Mesendoderm (in vitro differentiated cells): ENCODE measurements at regions not wholly inside any gene's neighbourhood (a gene's known extent, or its start where the extent isn't known, plus 50 kb on each side); places are given as distances from the start of the nearest gene placed in this dataset.

ENCODE experiments used
- DNase-seq: peaks from one replicate; pipeline ENCODE4 v3.0.0; 2013
- H2AK5ac ChIP-seq: 2 replicates; pipeline ENCODE4 v1.6.1; 2013; ENCODE audit warnings: low read length, inconsistent platforms
- H2BK120ac ChIP-seq: 2 replicates; pipeline ENCODE4 v1.6.1; 2013; ENCODE audit warnings: low read depth, mild to moderate bottlenecking, low read length, moderate library complexity, mixed read lengths
- H2BK15ac ChIP-seq: replicated peaks from 2 replicates; pipeline ENCODE4 v1.6.1; 2013; ENCODE audit warnings: low read depth, mild to moderate bottlenecking, moderate library complexity
- H2BK5ac ChIP-seq: 2 replicates; pipeline ENCODE4 v1.6.1; 2013; ENCODE audit warnings: low read length, inconsistent platforms
- H3K18ac ChIP-seq: 2 replicates; pipeline ENCODE4 v1.6.1; 2013; ENCODE audit warnings: mild to moderate bottlenecking, low read length, mixed read lengths
- H3K23ac ChIP-seq: one replicate; pipeline ENCODE4 v1.6.1; 2013; ENCODE audit warnings: low read length
- H3K27ac ChIP-seq: 2 replicates; pipeline ENCODE4 v1.5.1; 2013; ENCODE audit warnings: low read depth, mild to moderate bottlenecking, inconsistent platforms, low read length, moderate library complexity
- H3K27me3 ChIP-seq: 2 replicates; pipeline ENCODE4 v1.6.1; 2013; ENCODE audit warnings: low read length, control low read depth, mild to moderate bottlenecking, inconsistent platforms; ENCODE audit not compliant: insufficient read depth, poor library complexity
- H3K36me3 ChIP-seq: 2 replicates; pipeline ENCODE4 v1.6.1; 2013; ENCODE audit warnings: low read length, inconsistent platforms; ENCODE audit not compliant: control insufficient read depth, insufficient read depth
- H3K4ac ChIP-seq: one replicate; pipeline ENCODE4 v1.6.1; 2013; ENCODE audit warnings: low read depth, mild to moderate bottlenecking, low read length, moderate library complexity
- H3K4me1 ChIP-seq: 2 replicates; pipeline ENCODE4 v1.6.1; 2013; ENCODE audit warnings: low read depth, low read length, inconsistent platforms; ENCODE audit not compliant: control insufficient read depth
- H3K4me2 ChIP-seq: 2 replicates; pipeline ENCODE4 v1.6.1; 2013; ENCODE audit warnings: low read length
- H3K4me3 ChIP-seq: 2 replicates; pipeline ENCODE4 v1.5.1; 2013; ENCODE audit warnings: mild to moderate bottlenecking, low read length
- H3K56ac ChIP-seq: one replicate; pipeline ENCODE4 v1.6.1; 2013; ENCODE audit warnings: low read length
- H3K79me1 ChIP-seq: 2 replicates; pipeline ENCODE4 v1.6.1; 2013; ENCODE audit warnings: low read length, inconsistent platforms
- H3K79me2 ChIP-seq: 2 replicates; pipeline ENCODE4 v1.6.1; 2013; ENCODE audit warnings: mild to moderate bottlenecking, low read length; ENCODE audit not compliant: control insufficient read depth, insufficient read depth
- H3K9ac ChIP-seq: 2 replicates; pipeline ENCODE4 v1.6.1; 2013; ENCODE audit warnings: low read length, inconsistent platforms
- H4K5ac ChIP-seq: one replicate; pipeline ENCODE4 v1.6.1; 2013; ENCODE audit warnings: low read length
- H4K8ac ChIP-seq: one replicate; pipeline ENCODE4 v1.6.1; 2013; ENCODE audit warnings: low read depth, mild to moderate bottlenecking, control low read depth, low read length, moderate library complexity
- WGBS: extraction: QIAGEN DNeasy Blood & Tissue Kit; methylation state at CpG from one replicate; pipeline ENCODE4 v1.1.7; 2013; ENCODE audit warnings: low lambda C conversion rate, missing lambda C conversion rate; ENCODE audit not compliant: insufficient coverage; ENCODE audit errors: extremely low coverage; 5-methylcytosine and 5-hydroxymethylcytosine counted together

DNA sequence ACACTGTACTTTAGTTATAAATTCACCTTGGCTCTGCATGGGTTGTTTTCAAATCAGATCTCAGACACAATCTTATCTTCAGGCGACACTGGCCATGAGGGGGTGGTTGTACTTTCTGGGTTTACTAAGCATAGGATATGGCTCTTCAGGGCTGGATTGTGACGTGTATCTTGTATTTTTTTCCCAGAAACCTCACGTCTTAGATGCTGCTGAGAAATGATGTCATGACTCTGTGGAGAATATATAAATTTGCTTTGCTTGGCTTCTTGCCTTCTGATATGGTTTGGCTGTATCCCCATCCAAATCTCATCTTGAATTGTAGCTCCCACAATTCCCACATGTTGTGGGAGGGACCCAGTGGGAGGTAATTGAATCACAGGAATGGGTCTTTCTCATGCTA lies 82.8 kb upstream of the VSTM5 start:
- no peaks in the 10 kb centered on the region for H3K79me2 ChIP-seq
- no peaks in the 10 kb centered on the region for H3K27me3 ChIP-seq
- H3K23ac ChIP-seq: no peak overlapping the region
- H3K56ac ChIP-seq: no peak overlapping the region
- H2BK15ac ChIP-seq: no peak overlapping the region
- no peaks in the 10 kb centered on the region for H3K79me1 ChIP-seq
- WGBS: no CpG with 5 or more reads among the region's 3 CpGs
- no peak overlapping the region for H3K18ac ChIP-seq
- H4K5ac ChIP-seq: no peak overlapping the region
- H3K9ac ChIP-seq: no peak overlapping the region
- H2AK5ac ChIP-seq: no peak overlapping the region
- no peaks in the 10 kb centered on the region for H3K4me1 ChIP-seq
- H2BK5ac ChIP-seq: no peak overlapping the region
- H3K27ac ChIP-seq: no peak overlapping the region
- H3K36me3 ChIP-seq: no peaks in the 10 kb centered on the region
- H2BK120ac ChIP-seq: no peak overlapping the region
- no peak overlapping the region for H3K4me3 ChIP-seq
- no peak for DNase-seq
- no peak overlapping the region for H3K4me2 ChIP-seq
- H3K4ac ChIP-seq: no peak overlapping the region
- H4K8ac ChIP-seq: no peak overlapping the region

DNA sequence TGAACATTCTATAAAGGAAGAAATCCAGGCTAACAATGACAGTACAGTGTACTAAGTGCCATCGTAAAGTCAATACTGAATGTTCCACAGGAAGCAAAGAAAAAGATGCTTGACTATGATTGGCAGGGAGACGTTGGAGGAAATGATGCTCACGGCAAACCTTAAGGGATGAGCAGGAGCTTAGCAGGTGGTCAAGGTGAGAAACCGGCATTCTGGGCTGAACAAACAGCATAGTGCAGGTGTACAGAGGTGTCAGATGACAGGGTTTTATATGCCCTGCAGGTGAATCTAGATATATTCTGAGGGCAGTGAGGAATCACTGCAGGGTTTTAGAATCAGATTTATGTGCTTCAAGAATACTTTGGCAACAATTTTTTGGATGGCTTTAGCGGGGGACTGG lies 85.3 kb upstream of the HEPHL1 start:
- no peak overlapping the region for H3K27ac ChIP-seq
- no peak overlapping the region for H2AK5ac ChIP-seq
- H3K27me3 ChIP-seq: no peaks in the 10 kb centered on the region
- H3K4me1 ChIP-seq: no peaks in the 10 kb centered on the region
- H2BK5ac ChIP-seq: no peak overlapping the region
- DNase-seq: no peak
- H3K4me3 ChIP-seq: no peak overlapping the region
- no peak overlapping the region for H3K23ac ChIP-seq
- no peak overlapping the region for H3K18ac ChIP-seq
- no peak overlapping the region for H2BK15ac ChIP-seq
- no peak overlapping the region for H4K5ac ChIP-seq
- no peak overlapping the region for H2BK120ac ChIP-seq
- no peak overlapping the region for H3K4ac ChIP-seq
- H3K79me2 ChIP-seq: no peaks in the 10 kb centered on the region
- H3K4me2 ChIP-seq: no peak overlapping the region
- H3K9ac ChIP-seq: no peak overlapping the region
- H3K79me1 ChIP-seq: no peaks in the 10 kb centered on the region
- no peaks in the 10 kb centered on the region for H3K36me3 ChIP-seq
- no peak overlapping the region for H3K56ac ChIP-seq
- H4K8ac ChIP-seq: no peak overlapping the region
- no CpG with 5 or more reads among the region's 5 CpGs for WGBS

DNA sequence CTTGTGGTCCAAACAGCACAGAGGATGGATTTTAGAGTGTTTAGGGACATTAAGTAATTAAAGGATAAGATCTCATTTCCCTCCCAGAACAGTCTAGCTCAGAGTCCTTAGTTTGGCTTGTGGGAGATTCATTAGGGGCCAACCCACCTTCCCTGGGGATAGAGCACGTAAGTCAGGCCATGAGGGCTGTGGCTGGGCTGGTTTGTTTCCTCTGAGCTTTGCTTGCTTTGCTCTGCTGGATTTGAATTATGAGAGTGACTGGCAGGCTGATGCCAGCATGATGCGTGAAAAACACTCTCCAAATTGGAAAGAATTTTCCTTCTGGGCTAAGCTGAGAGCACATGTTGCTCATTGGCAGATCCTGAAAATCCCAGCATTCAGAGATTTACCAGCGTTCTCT lies 84.7 kb upstream of the HEPHL1 start:
- H3K36me3 ChIP-seq: no peaks in the 10 kb centered on the region
- H3K9ac ChIP-seq: no peak overlapping the region
- H2AK5ac ChIP-seq: no peak overlapping the region
- H3K4me3 ChIP-seq: no peak overlapping the region
- H3K79me2 ChIP-seq: no peaks in the 10 kb centered on the region
- H3K4ac ChIP-seq: no peak overlapping the region
- H4K8ac ChIP-seq: no peak overlapping the region
- H3K56ac ChIP-seq: no peak overlapping the region
- H2BK120ac ChIP-seq: no peak overlapping the region
- H3K27ac ChIP-seq: no peak overlapping the region
- WGBS: no CpG with 5 or more reads among the region's 3 CpGs
- no peaks in the 10 kb centered on the region for H3K4me1 ChIP-seq
- H3K4me2 ChIP-seq: no peak overlapping the region
- H2BK15ac ChIP-seq: no peak overlapping the region
- no peak overlapping the region for H3K23ac ChIP-seq
- H3K79me1 ChIP-seq: no peaks in the 10 kb centered on the region
- no peaks in the 10 kb centered on the region for H3K27me3 ChIP-seq
- no peak overlapping the region for H2BK5ac ChIP-seq
- H4K5ac ChIP-seq: no peak overlapping the region
- no peak for DNase-seq
- H3K18ac ChIP-seq: no peak overlapping the region

DNA sequence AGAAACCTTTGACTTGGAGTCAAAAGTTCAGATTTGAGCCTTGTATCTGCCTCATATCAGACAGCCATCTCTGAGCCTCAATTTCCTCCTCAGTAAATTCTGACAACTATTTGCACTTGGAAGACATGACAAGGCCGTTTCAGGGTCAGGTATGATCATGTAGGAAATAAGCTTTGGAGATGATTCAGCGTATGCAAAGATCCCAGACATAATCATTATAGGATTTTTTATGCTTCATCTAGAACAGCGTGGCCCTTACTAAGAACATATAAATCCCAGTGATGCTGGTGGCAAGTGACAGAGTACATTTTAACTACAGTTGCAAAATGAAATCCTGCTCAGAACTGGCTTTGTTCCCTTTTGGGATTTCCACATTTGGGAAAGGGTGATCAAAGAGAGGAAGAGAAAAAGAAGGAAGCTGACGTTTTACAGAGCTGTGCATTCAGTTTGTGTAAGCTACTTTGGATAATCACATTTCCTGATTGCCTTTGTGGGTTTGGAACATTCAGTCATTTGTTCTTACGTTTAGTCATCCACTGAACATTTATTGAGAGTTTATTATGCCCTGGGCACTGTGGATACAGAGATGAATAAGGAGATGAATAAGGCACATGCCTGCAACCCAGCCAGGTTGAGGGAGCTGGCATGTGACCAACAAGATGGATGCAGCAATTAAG lies 81.9 kb upstream of the HEPHL1 start:
- no peak overlapping the region for H3K23ac ChIP-seq
- DNase-seq: no peak
- H3K18ac ChIP-seq: no peak overlapping the region
- no peaks in the 10 kb centered on the region for H3K79me1 ChIP-seq
- no peaks in the 10 kb centered on the region for H3K4me1 ChIP-seq
- no peak overlapping the region for H3K27ac ChIP-seq
- no peak overlapping the region for H2BK120ac ChIP-seq
- no peak overlapping the region for H3K56ac ChIP-seq
- no peak overlapping the region for H3K4me3 ChIP-seq
- no peak overlapping the region for H4K5ac ChIP-seq
- WGBS: no CpG with 5 or more reads among the region's 5 CpGs
- no peaks in the 10 kb centered on the region for H3K27me3 ChIP-seq
- no peak overlapping the region for H3K4ac ChIP-seq
- no peak overlapping the region for H3K9ac ChIP-seq
- H2BK5ac ChIP-seq: no peak overlapping the region
- no peaks in the 10 kb centered on the region for H3K36me3 ChIP-seq
- no peak overlapping the region for H2BK15ac ChIP-seq
- no peak overlapping the region for H3K4me2 ChIP-seq
- H2AK5ac ChIP-seq: no peak overlapping the region
- no peaks in the 10 kb centered on the region for H3K79me2 ChIP-seq
- no peak overlapping the region for H4K8ac ChIP-seq

DNA sequence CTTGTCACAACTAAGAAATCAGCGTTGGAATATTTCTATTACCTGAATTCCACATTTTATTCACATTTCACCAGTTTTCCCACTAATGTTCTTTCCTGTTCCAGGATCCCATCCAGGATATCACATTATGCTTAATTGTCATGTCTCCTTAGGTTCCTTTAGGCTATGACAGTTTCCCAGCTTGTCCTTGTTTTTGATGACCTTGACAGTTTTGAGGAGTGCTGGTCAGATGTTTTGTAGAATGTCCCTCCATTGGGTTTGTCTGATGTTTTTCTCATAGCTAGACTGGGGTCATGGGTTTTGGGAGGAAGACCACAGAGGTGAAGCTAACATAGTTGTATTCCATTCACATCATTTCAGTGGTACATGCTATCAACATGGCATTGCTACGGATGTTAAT lies 80.8 kb upstream of the HEPHL1 start:
- H4K8ac ChIP-seq: no peak overlapping the region
- no CpG with 5 or more reads among the region's 2 CpGs for WGBS
- no peak overlapping the region for H2BK5ac ChIP-seq
- H3K56ac ChIP-seq: no peak overlapping the region
- H3K4ac ChIP-seq: no peak overlapping the region
- H3K4me3 ChIP-seq: no peak overlapping the region
- H3K36me3 ChIP-seq: no peaks in the 10 kb centered on the region
- no peak overlapping the region for H3K18ac ChIP-seq
- H3K79me1 ChIP-seq: no peaks in the 10 kb centered on the region
- H3K23ac ChIP-seq: no peak overlapping the region
- H3K27ac ChIP-seq: no peak overlapping the region
- H3K79me2 ChIP-seq: no peaks in the 10 kb centered on the region
- H3K4me2 ChIP-seq: no peak overlapping the region
- H3K9ac ChIP-seq: no peak overlapping the region
- DNase-seq: no peak
- no peak overlapping the region for H4K5ac ChIP-seq
- H2AK5ac ChIP-seq: no peak overlapping the region
- no peaks in the 10 kb centered on the region for H3K27me3 ChIP-seq
- H2BK15ac ChIP-seq: no peak overlapping the region
- H3K4me1 ChIP-seq: no peaks in the 10 kb centered on the region
- H2BK120ac ChIP-seq: no peak overlapping the region

DNA sequence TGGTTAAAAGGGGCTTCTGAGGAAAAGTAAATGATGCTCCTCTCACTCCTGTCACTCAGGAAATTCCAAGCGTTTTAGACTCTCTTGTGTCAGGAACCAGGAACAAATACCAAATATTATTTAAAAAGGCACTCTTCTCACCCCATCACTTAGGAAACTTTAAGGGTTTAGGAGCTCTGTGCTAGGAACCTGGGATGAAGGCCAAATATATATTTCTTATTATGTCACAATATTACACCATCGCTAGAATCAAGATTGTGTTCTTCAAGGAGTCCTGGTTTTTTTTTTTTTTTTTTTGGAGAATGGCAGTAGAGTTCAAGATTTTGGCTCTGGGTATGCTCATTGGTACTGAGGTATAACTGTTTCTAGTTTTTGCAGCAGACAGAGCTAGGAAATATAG lies 79.0 kb upstream of the HEPHL1 start:
- Histone ChIP-seq H3K18ac (no peak overlapping the region), H3K79me2 (no peaks in the 10 kb centered on the region), H2BK15ac (no peak overlapping the region), H4K8ac (no peak overlapping the region), H2BK120ac (no peak overlapping the region), H3K79me1 (no peaks in the 10 kb centered on the region), H3K23ac (no peak overlapping the region), H3K4me2 (no peak overlapping the region), H3K36me3 (no peaks in the 10 kb centered on the region), H4K5ac (no peak overlapping the region), H3K27me3 (no peaks in the 10 kb centered on the region), H3K56ac (no peak overlapping the region), H2BK5ac (no peak overlapping the region), H3K9ac (no peak overlapping the region), H3K4ac (no peak overlapping the region), H3K27ac (no peak overlapping the region), H2AK5ac (no peak overlapping the region), H3K4me3 (no peak overlapping the region), H3K4me1 (no peaks in the 10 kb centered on the region)
- DNase-seq: no peak
- no CpG with 5 or more reads among the region's 2 CpGs for WGBS
